ENCODE measurements at regions not wholly inside any gene's neighbourhood (a gene's known extent, or its start where the extent isn't known, plus 50 kb on each side); places are given as distances from the start of the nearest gene placed in this dataset.

DNA sequence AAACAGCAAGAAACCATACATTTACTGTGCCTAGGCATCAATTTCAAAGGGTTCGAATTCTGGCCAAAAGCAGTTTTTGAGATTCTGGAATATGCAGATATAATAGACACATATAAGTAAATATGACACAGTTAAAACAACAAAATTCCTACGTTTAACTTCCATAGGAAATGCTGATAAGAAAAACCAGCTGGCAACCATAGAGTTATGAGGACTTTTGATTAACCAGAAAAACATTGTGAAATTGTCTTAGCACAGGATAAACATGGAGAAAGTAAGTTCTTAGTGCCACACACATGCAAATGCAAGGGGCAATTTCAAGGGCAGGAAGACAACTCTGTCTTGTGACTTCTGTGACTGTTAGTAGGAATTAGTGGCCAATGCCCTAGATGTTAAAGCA, 702.1 kb downstream of the TNS3 start:
- Histone ChIP-seq H3K4me2 (ENCODE audit: insufficient read depth in 1 of 2, low read depth in 2 of 2, low read length in 2 of 2) (no peak overlapping the region), H3K27me3 (replicated peaks in 1 of 4; ENCODE audit: control insufficient read depth in 3 of 4, extremely low read depth in 1 of 4, insufficient read depth in 3 of 4, low read length in 3 of 4) (no peaks in the 10 kb centered on the region), H4K91ac (replicated peaks; ENCODE audit: insufficient read length, low read length) (no peak overlapping the region), H3K56ac (replicated peaks; ENCODE audit: insufficient read length, low read depth, low read length) (no peak overlapping the region), H3K79me2 (ENCODE audit: control insufficient read depth in 1 of 2, insufficient read depth in 2 of 2, low read length in 2 of 2) (no peaks in the 10 kb centered on the region), H3K36me3 (ENCODE audit: control insufficient read depth in 2 of 4, insufficient read depth in 4 of 4, low read length in 3 of 4) (no peaks in the 10 kb centered on the region), H3K18ac (ENCODE audit: extremely low read depth, low read length) (no peak overlapping the region), H2AK5ac (ENCODE audit: low read depth, low read length) (no peak overlapping the region), H2BK12ac (ENCODE audit: low read depth, low read length) (no peak overlapping the region), H2AFZ (ENCODE audit: low read length) (no peak overlapping the region), H3K4ac (replicated peaks; ENCODE audit: insufficient read length, low read depth, low read length) (no peak overlapping the region), H3K23ac (ENCODE audit: insufficient read length) (no peak overlapping the region), H3K14ac (ENCODE audit: insufficient read length) (no peak overlapping the region), H3K4me3 (ENCODE audit: extremely low read depth in 1 of 4, insufficient read depth in 2 of 4, low read depth in 3 of 4, low read length in 4 of 4) (no peak overlapping the region), H3K23me2 (ENCODE audit: low read depth, low read length) (no peaks in the 10 kb centered on the region), H3K9ac (replicated peaks in 1 of 4; ENCODE audit: extremely low read depth in 1 of 4, low read depth in 3 of 4, low read length in 3 of 4) (no peak overlapping the region), H2BK5ac (ENCODE audit: low read depth, low read length) (no peak overlapping the region), H2BK20ac (ENCODE audit: low read length) (no peak overlapping the region), H4K5ac (ENCODE audit: insufficient read length, low read depth, low read length) (no peak overlapping the region), H2BK15ac (ENCODE audit: low read length) (no peak overlapping the region), H4K8ac (ENCODE audit: extremely low read depth, insufficient read depth, low read length) (no peak overlapping the region), H3K27ac (ENCODE audit: low read depth, low read length) (no peak overlapping the region), H4K20me1 (replicated peaks in 1 of 2; ENCODE audit: control insufficient read depth in 1 of 2, insufficient read depth in 2 of 2, low read length in 2 of 2) (no peaks in the 10 kb centered on the region), H2BK120ac (replicated peaks; ENCODE audit: low read depth, low read length) (no peak overlapping the region), H3K4me1 (replicated peaks in 1 of 4; ENCODE audit: control insufficient read depth in 3 of 4, insufficient read depth in 4 of 4, low read length in 3 of 4) (peaks cover 0 to 4% (median 0%) of the 10 kb centered on the region in 4 experiments; a peak in 2 of 7 replicates), H3K9me3 (ENCODE audit: insufficient read depth in 2 of 2, low read depth in 1 of 2, low read length in 1 of 2) (no peaks in the 10 kb centered on the region), H3K79me1 (ENCODE audit: low read depth, low read length) (no peaks in the 10 kb centered on the region)
- 89% methylated on average over 2 of the region's 2 CpGs; no CpG with 5 or more reads in 1 of the 2 experiments for WGBS, 2 experiments (ENCODE audit: extremely low coverage in 1 of 2, insufficient coverage in 1 of 2, insufficient read length in 1 of 2, insufficient replicate concordance in 2 of 2, low coverage in 1 of 2, low lambda C conversion rate in 2 of 2, missing lambda C conversion rate in 1 of 2)
- DNase-seq (ENCODE audit: low read depth in 1 of 2, low spot score in 2 of 2), result no peak
- POLR2A ChIA-PET (ENCODE audit: partially characterized antibody), result no interaction called here
- CTCF ChIA-PET (ENCODE audit: partially characterized antibody), result interaction anchor here (1.1 kb wide), 1 partner anchor 30 kb away, joined by 3 read pairs; no protein-coding TSS in a partner anchor
- no peak for TF ChIP-seq SP1 (IDR thresholded peaks at IDR 0.05; ENCODE audit: low read depth, low read length)
- no peak for TF ChIP-seq RXRA (IDR thresholded peaks at IDR 0.05; ENCODE audit: insufficient read depth, low read depth, low read length)
- TF ChIP-seq SUZ12 (IDR thresholded peaks at IDR 0.05; ENCODE audit: low read length), result no peak
- FAIRE-seq, result no peak

Measured in H1 (cell line).